Neural cell (in vitro differentiated cells): ENCODE measurements at regions not wholly inside any gene's neighbourhood (a gene's known extent, or its start where the extent isn't known, plus 50 kb on each side); places are given as distances from the start of the nearest gene placed in this dataset.

ENCODE experiments used
- CTCF ChIP-seq: fragments of 450-650 bp; IDR thresholded peaks from 2 replicates; pipeline ENCODE4 v1.5.1; 2014; ENCODE audit warnings: antibody characterized with exemption, mild to moderate bottlenecking, moderate library complexity; ENCODE audit not compliant: poor library complexity, severe bottlenecking
- POLR2AphosphoS5 ChIP-seq: IDR thresholded peaks from 2 replicates; pipeline ENCODE4 v1.6.1; 2012

GRCh38 chr4:27568236-27568951, 707.8 kb downstream of the STIM2 start:
- TF ChIP-seq CTCF (no peak), POLR2AphosphoS5 (no peak)
